ENCODE measurements at regions not wholly inside any gene's neighbourhood (a gene's known extent, or its start where the extent isn't known, plus 50 kb on each side); places are given as distances from the start of the nearest gene placed in this dataset.

DNA sequence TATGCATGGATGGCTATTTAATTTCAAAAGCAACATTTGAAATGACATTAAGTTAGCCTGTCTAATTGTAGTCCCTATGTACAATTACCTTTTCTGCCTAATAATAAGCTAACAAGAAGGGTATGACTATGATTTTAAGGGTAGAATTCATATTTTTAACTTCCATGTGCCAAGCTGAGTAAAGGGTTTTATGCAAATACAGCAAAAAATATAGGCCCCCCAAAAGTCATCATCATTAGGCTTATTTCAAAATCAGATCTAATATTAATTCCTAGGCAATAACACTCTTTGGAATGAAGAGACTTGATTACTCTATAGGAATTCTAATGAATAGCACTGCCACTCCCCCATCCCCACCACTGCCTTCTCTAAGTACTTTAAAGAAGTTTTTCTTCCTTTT is 155.9 kb upstream of the DYNLRB2 start:
- POLR2A ChIA-PET, result no interaction called here
- ATAC-seq (no peak), DNase-seq (ENCODE audit: low read depth, low spot score) (no peak)
- H3K9me3 ChIP-seq (ENCODE audit: control insufficient read depth, insufficient read depth, low read depth, low read length), result no peaks in the 10 kb centered on the region
- intact Hi-C loops (cut with micrococcal nuclease; ENCODE audit: unreplicated experiment), result no loop called here
- no peaks in the 10 kb centered on the region for H3K36me3 ChIP-seq (ENCODE audit: control insufficient read depth, insufficient read depth, low read length)
- in situ Hi-C loops (cut with HindIII; ENCODE audit: low pct_unique_long_range_greater_than_20kb, low sequenced_read_pairs), result no loop called here
- H3K4me1 ChIP-seq (ENCODE audit: control insufficient read depth, insufficient read depth, low read length), result no peaks in the 10 kb centered on the region
- H3K4me3 ChIP-seq (ENCODE audit: low read depth in 2 of 2, low read length in 2 of 2), result no peak overlapping the region
- BruUV-seq (replicated peaks), result no TSS peak
- CTCF ChIA-PET, result no interaction called here
- no peak overlapping the region for H3K27ac ChIP-seq (ENCODE audit: low read length)
- TF ChIP-seq, protein P1, sequence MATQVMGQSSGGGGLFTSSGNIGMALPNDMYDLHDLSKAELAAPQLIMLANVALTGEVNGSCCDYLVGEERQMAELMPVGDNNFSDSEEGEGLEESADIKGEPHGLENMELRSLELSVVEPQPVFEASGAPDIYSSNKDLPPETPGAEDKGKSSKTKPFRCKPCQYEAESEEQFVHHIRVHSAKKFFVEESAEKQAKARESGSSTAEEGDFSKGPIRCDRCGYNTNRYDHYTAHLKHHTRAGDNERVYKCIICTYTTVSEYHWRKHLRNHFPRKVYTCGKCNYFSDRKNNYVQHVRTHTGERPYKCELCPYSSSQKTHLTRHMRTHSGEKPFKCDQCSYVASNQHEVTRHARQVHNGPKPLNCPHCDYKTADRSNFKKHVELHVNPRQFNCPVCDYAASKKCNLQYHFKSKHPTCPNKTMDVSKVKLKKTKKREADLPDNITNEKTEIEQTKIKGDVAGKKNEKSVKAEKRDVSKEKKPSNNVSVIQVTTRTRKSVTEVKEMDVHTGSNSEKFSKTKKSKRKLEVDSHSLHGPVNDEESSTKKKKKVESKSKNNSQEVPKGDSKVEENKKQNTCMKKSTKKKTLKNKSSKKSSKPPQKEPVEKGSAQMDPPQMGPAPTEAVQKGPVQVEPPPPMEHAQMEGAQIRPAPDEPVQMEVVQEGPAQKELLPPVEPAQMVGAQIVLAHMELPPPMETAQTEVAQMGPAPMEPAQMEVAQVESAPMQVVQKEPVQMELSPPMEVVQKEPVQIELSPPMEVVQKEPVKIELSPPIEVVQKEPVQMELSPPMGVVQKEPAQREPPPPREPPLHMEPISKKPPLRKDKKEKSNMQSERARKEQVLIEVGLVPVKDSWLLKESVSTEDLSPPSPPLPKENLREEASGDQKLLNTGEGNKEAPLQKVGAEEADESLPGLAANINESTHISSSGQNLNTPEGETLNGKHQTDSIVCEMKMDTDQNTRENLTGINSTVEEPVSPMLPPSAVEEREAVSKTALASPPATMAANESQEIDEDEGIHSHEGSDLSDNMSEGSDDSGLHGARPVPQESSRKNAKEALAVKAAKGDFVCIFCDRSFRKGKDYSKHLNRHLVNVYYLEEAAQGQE (IDR thresholded peaks at IDR 0.05; ENCODE audit: insufficient read depth in 1 of 2, low read depth in 2 of 2, low read length in 1 of 2), result no peak
- TF ChIP-seq TCF7L2 (IDR thresholded peaks at IDR 0.05; ENCODE audit: low read depth, low read length) (no peak), POLR2AphosphoS5 (IDR thresholded peaks at IDR 0.05; ENCODE audit: low read depth, low read length) (no peak), SIN3A (IDR thresholded peaks at IDR 0.05; ENCODE audit: borderline replicate concordance, insufficient read depth, low read depth, low read length) (no peak)
- TF ChIP-seq, protein P2, sequence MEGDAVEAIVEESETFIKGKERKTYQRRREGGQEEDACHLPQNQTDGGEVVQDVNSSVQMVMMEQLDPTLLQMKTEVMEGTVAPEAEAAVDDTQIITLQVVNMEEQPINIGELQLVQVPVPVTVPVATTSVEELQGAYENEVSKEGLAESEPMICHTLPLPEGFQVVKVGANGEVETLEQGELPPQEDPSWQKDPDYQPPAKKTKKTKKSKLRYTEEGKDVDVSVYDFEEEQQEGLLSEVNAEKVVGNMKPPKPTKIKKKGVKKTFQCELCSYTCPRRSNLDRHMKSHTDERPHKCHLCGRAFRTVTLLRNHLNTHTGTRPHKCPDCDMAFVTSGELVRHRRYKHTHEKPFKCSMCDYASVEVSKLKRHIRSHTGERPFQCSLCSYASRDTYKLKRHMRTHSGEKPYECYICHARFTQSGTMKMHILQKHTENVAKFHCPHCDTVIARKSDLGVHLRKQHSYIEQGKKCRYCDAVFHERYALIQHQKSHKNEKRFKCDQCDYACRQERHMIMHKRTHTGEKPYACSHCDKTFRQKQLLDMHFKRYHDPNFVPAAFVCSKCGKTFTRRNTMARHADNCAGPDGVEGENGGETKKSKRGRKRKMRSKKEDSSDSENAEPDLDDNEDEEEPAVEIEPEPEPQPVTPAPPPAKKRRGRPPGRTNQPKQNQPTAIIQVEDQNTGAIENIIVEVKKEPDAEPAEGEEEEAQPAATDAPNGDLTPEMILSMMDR (IDR thresholded peaks at IDR 0.05), result no peak
- H3K27me3 ChIP-seq (ENCODE audit: control insufficient read depth, insufficient read depth, low read length), result no peaks in the 10 kb centered on the region

DNA sequence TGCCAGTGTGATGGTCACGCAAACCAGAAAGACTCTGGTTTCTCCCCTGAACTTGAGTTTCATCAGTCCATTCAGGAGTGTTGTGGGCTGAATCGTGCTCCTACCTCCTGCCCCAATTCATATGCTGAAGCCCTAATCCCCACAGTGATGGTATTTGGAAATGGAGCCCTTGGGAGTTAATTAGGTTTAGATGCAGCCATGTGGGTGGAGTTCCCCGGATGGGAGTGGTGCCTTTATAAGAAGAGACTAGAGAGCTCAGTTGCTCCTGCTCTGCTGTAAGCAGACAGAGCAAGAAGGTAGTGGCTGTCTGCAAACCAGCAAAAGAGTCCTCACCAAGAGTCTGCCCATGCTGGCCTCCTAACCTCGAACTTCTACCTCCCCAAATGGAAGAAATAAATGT is 160.3 kb upstream of the DYNLRB2 start:
- in situ Hi-C loops (cut with HindIII; ENCODE audit: low pct_unique_long_range_greater_than_20kb, low sequenced_read_pairs), result no loop called here
- TF ChIP-seq, protein P1 (IDR thresholded peaks at IDR 0.05; ENCODE audit: insufficient read depth in 1 of 2, low read depth in 2 of 2, low read length in 1 of 2), result no peak
- TF ChIP-seq, protein P2 (IDR thresholded peaks at IDR 0.05), result no peak
- no peak for TF ChIP-seq SIN3A (IDR thresholded peaks at IDR 0.05; ENCODE audit: borderline replicate concordance, insufficient read depth, low read depth, low read length)
- no peak for TF ChIP-seq TCF7L2 (IDR thresholded peaks at IDR 0.05; ENCODE audit: low read depth, low read length)
- no peak for TF ChIP-seq POLR2AphosphoS5 (IDR thresholded peaks at IDR 0.05; ENCODE audit: low read depth, low read length)
- no peak for ATAC-seq
- ChIA-PET POLR2A (no interaction called here), CTCF (no interaction called here)
- no peak for DNase-seq (ENCODE audit: low read depth, low spot score)
- no TSS peak for BruUV-seq (replicated peaks)
- intact Hi-C loops (cut with micrococcal nuclease; ENCODE audit: unreplicated experiment), result no loop called here
- Histone ChIP-seq H3K9me3 (ENCODE audit: control insufficient read depth, insufficient read depth, low read depth, low read length) (no peaks in the 10 kb centered on the region), H3K27me3 (ENCODE audit: control insufficient read depth, insufficient read depth, low read length) (no peaks in the 10 kb centered on the region), H3K4me1 (ENCODE audit: control insufficient read depth, insufficient read depth, low read length) (no peaks in the 10 kb centered on the region), H3K27ac (ENCODE audit: low read length) (no peak overlapping the region), H3K36me3 (ENCODE audit: control insufficient read depth, insufficient read depth, low read length) (no peaks in the 10 kb centered on the region), H3K4me3 (ENCODE audit: low read depth in 2 of 2, low read length in 2 of 2) (no peak overlapping the region)
